Fibroblast of the aortic adventitia (primary cell): ENCODE measurements at regions not wholly inside any gene's neighbourhood (a gene's known extent, or its start where the extent isn't known, plus 50 kb on each side); places are given as distances from the start of the nearest gene placed in this dataset.

Source experiments
- DNase-seq: peaks from one replicate; pipeline ENCODE4 v3.0.0-alpha.2; 2010; ENCODE audit warnings: low read depth
- H3K4me3 ChIP-seq: 2 replicates; pipeline ENCODE4 v1.5.1; 2011; ENCODE audit warnings: low read depth, mild to moderate bottlenecking, control low read depth, low read length, moderate library complexity
- TF ChIP-seq, protein P1 (sequence below): IDR thresholded peaks from 2 replicates; pipeline ENCODE4 v1.5.1; 2011; ENCODE audit warnings: mild to moderate bottlenecking, low read length, control low read depth, inconsistent platforms; ENCODE audit not compliant: insufficient read depth

DNA sequence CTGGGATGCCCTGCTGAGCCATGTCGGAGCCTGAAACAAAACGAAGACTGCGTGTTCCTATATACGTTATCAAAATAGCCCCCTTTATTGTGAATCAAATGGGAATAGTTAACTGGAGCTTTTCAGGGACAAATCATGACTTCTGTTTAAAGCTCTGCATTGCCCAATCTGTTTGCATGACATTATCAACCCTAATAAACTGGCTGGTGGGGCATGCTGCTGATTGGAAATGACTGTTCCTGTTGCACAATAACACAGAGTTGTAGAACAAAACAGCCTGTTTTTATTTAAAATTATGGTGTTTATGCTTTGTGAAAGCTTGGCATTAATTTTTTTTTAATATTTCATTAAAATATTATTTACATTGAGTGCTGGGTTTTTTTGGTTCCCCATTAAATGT lies 215.5 kb downstream of the TMEM167A start:
- TF ChIP-seq, protein P1, sequence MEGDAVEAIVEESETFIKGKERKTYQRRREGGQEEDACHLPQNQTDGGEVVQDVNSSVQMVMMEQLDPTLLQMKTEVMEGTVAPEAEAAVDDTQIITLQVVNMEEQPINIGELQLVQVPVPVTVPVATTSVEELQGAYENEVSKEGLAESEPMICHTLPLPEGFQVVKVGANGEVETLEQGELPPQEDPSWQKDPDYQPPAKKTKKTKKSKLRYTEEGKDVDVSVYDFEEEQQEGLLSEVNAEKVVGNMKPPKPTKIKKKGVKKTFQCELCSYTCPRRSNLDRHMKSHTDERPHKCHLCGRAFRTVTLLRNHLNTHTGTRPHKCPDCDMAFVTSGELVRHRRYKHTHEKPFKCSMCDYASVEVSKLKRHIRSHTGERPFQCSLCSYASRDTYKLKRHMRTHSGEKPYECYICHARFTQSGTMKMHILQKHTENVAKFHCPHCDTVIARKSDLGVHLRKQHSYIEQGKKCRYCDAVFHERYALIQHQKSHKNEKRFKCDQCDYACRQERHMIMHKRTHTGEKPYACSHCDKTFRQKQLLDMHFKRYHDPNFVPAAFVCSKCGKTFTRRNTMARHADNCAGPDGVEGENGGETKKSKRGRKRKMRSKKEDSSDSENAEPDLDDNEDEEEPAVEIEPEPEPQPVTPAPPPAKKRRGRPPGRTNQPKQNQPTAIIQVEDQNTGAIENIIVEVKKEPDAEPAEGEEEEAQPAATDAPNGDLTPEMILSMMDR: no peak
- peak; percentile 27 for DNase-seq
- H3K4me3 ChIP-seq: no peak overlapping the region

DNA sequence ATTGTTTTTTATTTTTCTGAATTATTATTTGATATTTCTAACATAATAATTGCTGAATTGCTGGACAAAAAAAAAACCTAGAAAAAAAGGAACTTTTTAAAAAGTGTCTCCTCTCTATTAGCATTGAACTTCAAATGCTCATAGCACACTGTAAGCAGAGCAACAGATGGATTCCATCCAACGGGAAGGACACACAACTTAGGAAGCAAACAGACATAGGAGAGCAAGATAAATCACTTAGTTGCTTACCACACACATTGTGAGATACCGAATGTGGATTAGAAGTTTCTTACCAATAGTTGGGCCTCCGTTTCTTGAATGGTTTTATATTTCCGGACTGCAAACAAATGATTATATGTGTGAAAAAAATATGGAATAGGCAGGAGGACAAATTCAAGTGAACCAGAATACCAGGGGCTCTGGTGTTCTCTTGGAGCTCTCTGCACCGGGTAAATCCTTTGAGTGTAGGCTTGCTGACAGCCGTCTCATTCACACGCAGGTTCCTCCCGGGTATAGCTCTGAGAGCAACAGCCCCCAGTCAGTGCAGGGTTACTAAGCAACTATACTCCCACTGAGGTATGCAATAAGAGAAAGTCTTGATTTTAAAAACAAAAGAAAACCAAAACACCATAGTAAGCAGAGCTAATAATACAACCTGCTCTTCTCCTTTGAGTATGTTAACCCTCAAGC lies 217.6 kb downstream of the TMEM167A start:
- H3K4me3 ChIP-seq: no peak overlapping the region
- TF ChIP-seq, protein P1: no peak
- no peak for DNase-seq

DNA sequence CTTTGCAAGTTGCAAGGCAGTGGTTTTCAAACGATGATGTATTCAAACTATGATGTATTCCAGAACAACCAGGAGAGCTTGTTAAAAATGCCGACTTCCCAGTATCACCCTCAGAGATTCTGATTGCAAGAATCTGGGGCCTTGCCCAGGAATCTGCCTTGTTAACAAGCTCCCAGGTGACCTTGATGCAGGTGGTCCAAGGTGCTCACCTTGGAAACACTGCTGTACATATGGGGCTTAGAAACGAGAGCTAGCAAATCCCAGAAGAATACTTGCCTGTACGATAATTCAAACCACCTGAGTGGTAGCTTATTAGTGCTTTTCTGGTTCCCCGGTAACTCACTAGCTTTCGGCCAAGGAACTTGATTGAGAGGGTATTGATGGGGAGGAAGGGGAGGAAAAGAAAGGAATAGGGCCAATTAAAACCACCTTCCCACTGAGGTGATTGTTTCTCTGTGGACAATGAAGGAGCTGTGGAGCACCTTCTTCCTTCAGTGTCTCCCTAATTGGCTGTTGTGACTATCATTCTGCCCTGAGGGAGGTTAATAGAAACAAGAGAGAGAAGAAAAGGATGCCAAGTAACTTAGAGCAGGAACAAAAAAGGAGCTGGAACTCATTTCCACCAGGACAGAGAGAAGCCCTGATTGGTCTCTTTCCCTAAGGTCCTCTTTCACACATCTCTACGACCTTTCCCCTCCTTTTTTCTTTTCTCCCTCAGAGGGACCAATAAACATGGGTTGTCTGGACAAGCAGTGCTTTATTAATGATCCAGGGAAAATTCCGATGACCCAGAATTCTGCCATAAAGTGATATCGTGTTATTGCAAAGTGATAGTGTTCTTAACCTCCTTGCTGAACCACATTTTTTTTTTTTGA lies 218.8 kb downstream of the TMEM167A start:
- no peak for DNase-seq
- TF ChIP-seq, protein P1: no peak

DNA sequence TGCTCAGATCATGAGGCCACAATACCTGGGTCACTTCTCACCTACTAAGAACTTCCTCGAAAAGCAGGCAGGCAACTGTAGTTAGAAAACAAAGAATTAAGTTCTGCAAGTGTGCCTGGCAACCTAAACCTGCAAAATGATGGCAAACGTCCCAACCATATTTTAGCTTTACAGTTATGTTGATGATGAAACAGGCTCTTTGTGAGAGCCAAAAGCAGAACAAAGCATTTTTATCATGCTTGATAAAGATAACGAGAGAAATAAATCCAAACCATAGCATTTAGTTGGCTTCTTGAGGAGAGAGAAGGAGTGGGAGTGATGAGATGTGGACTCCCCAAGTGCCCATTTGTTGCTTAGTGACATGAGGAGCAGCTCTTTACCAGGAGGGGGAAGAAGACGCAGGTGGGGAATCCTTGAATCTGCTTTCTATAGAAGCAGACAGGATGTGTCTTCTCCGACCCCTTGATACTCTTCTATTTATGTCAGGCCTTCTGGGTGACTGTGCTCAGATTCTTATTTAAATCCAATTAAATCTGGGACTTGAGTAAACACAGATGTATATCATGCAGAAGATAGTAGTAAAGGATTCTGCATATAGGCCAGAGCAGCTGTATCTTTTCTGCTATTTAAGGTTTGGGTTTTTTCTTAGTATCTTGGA lies 221.2 kb downstream of the TMEM167A start:
- TF ChIP-seq, protein P1: no peak
- peak; percentile 85 for DNase-seq
- no peak overlapping the region for H3K4me3 ChIP-seq

More for the DNA sequence above, 218.8 kb downstream of the TMEM167A start:
- no peak overlapping the region for H3K4me3 ChIP-seq

DNA sequence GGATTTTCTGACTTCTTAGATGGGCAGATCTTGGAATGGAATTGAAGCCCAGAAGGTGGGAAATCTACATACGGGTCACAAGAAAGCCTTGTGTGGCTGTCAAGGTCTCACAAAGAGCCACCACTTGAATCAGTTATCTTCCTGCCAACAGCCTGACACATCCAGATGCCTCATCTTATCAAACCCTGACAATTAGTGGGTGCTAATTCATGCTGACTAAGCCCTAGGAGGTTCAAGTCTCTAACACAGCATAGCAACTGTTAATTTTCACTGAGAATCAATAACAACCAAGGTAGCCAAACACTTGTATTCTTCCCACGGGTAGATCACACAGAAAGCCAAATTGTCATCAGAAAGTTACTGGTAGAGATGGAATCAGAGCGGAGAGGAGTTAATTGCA lies 222.2 kb downstream of the TMEM167A start:
- TF ChIP-seq, protein P1: no peak
- no peak for DNase-seq
- no peak overlapping the region for H3K4me3 ChIP-seq

DNA sequence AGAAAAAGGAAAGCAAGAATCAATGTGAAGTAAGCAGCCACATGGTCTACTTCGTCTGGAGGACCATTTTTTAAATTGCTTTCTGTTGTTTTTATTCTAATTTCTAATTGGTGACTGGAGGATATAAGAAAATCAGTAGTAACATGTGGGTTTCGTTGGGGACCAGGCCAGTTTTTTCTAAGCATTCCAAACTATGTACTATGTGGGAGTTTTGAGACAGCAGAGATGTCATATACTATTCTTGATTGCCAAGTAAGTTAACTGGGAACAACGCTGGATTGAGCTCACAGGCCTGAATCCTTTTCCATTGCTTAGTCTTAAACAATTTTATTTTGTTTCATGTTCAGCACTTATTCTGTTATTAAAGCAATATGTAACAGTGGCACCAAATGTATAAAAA lies 225.7 kb downstream of the TMEM167A start:
- peak; percentile 13 for DNase-seq
- TF ChIP-seq, protein P1: no peak
- H3K4me3 ChIP-seq: no peak overlapping the region
